HG03378 (cell line): ENCODE measurements at regions not wholly inside any gene's neighbourhood (a gene's known extent, or its start where the extent isn't known, plus 50 kb on each side); places are given as distances from the start of the nearest gene placed in this dataset.

ENCODE experiments used
- ATAC-seq: cut with Tn5 transposase; IDR thresholded peaks from one replicate; pipeline ENCODE4 v1.9.1; 2021; ENCODE audit warnings: mild to moderate bottlenecking, moderate library complexity; ENCODE audit not compliant: unreplicated experiment

DNA sequence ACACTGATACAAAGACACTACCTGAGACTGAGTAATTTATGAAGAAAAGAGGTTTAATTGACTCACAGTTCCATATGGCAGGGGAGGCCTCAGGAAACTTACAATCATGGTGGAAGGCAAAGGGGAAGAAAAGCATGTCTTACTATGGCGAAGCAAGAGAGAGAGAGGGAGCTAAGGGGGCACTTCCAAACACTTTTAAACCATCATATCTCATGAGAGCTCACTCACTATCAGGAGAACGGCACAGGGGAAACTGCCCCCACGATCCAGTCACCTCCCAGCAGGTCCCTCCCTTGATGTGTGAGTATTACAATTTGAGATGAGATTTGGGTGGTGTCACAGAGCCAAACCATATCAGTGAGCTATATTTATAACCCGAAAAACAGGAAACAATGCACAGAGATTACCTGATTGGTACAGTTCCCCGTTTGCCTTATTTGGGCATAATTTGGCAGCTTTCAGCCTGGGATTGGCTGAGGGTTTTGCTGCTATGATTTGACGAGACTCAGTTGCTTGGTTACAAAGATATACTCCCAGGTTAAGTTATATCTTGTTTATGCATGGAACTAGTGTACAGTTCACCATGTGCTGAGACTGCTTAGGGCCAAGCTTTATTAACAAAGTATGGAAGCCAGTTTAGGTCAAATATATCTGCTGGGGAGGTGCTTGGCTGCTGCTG, 184.2 kb downstream of the NR2F2 start:
- no peak for ATAC-seq

GRCh38 chr15:96515371-96515770, 184.9 kb downstream of the NR2F2 start:
- no peak for ATAC-seq

DNA sequence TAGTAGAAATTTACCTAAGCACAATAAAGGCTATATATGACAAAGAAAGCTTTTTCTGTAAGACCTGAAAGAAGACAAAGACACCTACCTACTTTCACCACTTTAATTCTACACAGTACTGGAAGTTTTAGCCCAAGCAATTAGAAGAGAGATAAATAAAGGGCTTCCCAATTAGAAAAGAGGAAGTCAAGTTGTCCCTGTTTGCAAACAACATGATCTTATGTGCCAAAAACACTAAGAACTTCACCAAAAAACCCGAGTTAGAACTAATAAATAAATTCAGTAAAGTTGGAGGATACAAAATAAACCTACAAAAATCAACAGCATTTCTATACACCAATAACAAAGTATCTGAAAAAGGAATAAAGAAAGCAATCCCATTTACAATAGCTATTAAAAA, 190.9 kb downstream of the NR2F2 start:
- ATAC-seq = no peak

DNA sequence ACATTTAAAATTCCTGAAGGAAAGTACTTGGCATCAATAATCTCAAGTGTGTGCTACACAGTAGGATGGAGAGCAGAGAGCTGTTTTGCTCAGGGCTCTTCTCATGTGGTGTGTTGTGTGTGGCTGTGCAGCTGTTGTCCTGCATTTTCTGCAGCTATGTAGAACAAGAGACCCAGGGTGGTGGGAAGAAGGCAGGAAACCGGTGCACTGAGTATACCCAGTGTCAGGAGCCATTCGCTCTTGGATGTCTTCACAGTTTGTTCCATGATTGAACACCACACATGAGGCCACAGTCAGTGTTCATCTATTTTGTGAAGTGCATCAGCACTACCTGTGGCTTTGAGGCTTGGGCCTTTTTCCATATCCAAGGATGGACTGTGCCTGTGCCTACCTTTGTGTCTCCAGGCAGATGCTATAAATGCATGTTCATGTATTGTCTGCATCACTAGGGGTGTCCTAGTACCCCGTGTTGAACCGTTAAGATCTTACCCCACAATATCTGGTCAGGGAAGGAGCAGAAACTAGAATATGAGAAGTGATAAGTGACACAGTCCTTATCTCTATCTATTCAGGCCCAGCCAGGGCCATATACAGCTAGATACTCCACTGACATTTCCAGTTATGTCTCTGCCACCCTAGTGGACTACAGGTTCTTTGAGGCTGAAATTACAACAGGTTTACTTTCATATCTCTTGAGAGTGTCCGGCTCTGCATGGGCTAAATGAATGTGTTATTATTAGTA, 194.3 kb downstream of the NR2F2 start:
- ATAC-seq = no peak

- no peak for ATAC-seq
Observed at GRCh38 chr15:96535148-96535547, 204.6 kb downstream of the NR2F2 start.

GRCh38 chr15:96538491-96538890, 208.0 kb downstream of the NR2F2 start:
- no peak for ATAC-seq

- ATAC-seq = no peak
Observed at GRCh38 chr15:96540283-96540682, 209.8 kb downstream of the NR2F2 start.

DNA sequence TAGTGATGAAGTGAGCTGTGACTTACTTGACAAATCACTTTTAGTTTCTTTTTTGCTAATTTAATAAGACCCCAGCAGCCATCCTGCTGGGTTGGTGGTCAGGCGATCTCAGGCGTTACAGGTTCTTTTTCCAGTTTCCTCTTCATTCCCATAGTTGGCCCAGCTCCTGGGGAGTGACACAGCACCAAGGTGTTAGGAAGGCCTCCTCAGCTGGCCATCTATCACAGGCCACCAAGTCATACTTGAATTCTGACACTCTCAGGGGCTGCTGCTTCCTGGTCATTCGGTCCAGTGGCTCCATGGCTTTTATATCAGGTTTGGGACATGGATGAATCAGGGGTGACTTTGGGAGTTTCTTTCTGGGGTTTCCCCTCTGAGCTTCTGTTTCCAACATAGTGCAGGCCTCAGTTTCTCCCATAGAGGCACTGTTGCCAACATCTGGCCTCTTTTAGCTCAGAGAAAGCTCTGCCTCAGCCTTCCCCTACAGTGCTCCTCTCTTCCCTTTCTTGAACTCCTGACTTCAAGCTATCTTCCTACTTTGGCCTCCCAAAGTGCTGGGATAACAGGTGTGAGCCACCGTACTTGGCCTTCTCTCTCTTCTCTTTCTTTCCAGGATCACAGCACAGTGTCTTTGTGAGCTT, 211.8 kb downstream of the NR2F2 start:
- ATAC-seq = no peak

DNA sequence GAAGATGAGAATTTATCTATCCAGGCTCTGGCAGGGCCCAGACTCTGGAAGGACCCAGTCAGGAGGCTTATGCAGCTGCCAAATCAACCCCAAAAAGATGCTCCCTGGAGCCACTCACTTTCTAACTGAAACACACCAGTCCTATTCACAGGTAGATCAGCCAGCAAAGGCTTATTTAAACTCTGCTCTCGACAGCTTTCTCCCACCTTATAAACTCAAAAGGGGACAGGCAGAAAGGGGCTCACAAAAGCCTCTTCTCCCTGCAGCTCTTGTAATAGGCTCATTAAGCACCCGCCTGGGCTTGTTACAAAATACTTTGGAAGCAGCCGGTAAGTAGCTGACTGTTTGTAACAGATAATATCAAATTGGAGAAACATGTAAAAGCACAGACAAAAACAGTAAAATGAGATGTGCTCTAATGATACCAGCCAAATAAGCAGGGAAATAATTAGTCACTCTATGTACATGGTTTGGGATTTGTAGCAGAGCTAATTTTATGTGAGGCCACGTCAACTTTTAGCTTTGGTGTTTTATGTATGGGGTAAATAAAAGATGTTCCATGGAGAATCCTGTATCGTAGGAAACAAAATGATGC, 213.8 kb downstream of the NR2F2 start:
- ATAC-seq = no peak

DNA sequence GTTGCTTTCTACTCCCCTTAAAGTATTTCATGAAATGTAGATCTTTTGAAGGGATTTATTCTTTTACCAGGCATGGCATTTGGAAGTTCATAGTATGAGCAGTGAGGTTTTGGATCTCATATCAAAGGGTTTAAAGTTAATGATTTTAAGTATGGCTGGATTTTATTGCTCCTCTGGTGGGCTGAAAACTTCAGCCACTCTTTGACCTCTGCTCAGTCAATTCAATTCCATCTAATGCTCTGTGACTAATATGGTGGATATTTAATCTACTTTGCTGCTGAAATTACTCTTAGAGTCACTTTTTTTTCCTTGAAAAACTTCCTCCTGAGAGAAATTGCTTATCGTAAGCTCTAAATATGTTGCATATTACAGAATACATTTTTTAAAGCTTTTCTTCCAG, 218.6 kb downstream of the NR2F2 start:
- no peak for ATAC-seq

- ATAC-seq = no peak
Observed at GRCh38 chr15:96551196-96551595, 220.7 kb downstream of the NR2F2 start.

- ATAC-seq = no peak
Observed at GRCh38 chr15:96551722-96552121, 221.2 kb downstream of the NR2F2 start.

DNA sequence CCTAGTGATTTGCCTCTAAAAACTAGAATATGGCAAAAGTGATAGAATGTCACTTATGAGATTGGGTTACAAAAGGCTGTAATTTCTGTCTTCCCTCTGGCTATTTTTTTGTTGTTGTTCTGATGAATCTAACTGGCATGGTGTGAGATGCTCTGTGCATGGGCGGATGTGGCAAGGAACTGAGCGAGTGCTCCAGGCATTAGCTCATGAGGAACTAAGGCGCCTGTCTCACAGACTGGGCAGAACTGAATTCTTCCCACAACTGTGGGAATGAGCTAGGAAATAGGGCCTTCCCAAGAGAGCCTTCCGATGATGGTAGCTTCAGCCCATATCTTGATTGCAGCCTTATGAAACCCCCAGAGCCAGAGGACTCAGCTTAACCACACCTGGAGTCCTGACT, 222.5 kb downstream of the NR2F2 start:
- no peak for ATAC-seq

- no peak for ATAC-seq
Observed at GRCh38 chr15:96553451-96553850, 223.0 kb downstream of the NR2F2 start.

- no peak for ATAC-seq
Observed at GRCh38 chr15:96553931-96554330, 223.4 kb downstream of the NR2F2 start.

GRCh38 chr15:96554541-96554940, 224.0 kb downstream of the NR2F2 start:
- ATAC-seq = no peak

DNA sequence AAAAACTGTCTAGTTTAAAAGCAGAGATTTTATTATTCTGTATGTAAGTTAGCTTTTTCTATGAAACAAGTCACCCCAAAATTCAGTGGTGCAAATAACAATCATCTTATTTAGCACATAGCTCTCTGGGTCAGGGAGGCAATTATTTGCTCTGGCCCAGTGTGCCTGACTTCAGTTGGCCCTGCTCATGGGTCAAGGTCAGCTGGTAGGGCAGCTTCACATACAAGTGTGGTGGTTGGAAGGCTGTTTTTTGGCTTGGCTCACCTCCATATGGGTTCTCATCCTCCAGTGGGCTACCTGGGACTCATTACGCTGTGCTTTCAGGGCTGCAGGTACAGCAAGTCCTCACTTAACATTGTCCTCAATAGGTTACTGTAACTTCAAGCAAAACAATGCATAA, 228.6 kb downstream of the NR2F2 start:
- ATAC-seq = no peak

DNA sequence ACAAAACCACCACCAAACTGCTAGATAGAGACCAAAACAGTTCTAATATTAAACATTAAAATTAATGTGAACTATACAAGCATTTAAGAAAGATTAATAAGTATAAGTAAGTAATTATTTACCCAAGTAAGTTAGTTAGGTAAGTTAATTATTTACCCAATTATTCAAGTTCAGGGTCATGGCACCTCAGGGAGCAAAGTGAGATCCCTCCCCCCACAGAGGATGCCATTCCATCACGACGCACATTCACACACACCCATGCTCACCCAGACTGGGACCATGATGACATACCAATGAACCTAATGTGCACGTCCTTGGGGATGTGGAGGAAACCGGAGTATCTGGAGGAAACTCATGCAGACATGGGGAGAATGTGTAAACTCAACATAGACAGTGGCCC, 229.1 kb downstream of the NR2F2 start:
- ATAC-seq = no peak

DNA sequence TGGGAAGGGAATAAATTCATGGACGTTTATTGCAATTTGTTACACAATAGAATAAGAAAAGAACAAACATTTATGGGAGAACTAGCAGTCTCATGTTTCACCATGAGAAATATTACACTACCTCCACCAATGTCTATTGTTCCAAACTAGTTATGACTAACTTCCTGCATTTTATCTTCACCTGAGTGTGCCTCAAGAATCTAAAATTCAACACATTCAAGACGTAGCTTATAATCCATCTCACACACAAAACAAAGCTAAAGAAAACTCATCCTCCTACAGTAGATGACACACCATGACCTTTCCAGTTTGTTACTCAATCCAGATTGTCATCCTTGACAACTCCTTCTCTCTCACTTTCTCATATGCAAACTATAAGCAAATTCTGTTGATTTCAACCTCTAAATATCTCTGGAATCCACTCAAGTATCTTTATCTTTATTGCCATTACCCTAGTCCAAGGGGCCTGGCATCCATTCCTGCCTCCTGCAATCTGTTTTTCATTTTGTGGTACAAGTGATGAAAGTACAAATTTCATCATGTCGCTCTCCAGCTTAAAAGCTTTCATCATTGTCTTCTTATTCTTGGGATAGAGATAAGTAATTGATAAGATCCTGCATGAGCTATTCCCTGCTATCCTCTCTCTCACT, 229.9 kb downstream of the NR2F2 start:
- ATAC-seq = no peak

- ATAC-seq = no peak
Observed at GRCh38 chr15:96561593-96561992, 231.1 kb downstream of the NR2F2 start.

GRCh38 chr15:96564546-96564945, 234.0 kb downstream of the NR2F2 start:
- no peak for ATAC-seq
